DOHH2 (cell line): ENCODE measurements at regions not wholly inside any gene's neighbourhood (a gene's known extent, or its start where the extent isn't known, plus 50 kb on each side); places are given as distances from the start of the nearest gene placed in this dataset.

Source experiments
- CTCF ChIP-seq: fragments of 200-600 bp; sonication (generic); IDR thresholded peaks from one replicate; pipeline ENCODE4 v1.5.1; 2014; ENCODE audit warnings: antibody characterized with exemption, mild to moderate bottlenecking, low read depth, low read length; ENCODE audit not compliant: poor library complexity, severe bottlenecking
- EZH2phosphoT487 ChIP-seq: fragments of 200-600 bp; sonication (generic); IDR thresholded peaks from 2 replicates; pipeline ENCODE4 v1.6.1; 2017; ENCODE audit warnings: borderline replicate concordance, mild to moderate bottlenecking, antibody characterized with exemption, low read length, moderate library complexity, mixed read lengths

GRCh38 chr9:2964470-2964869, 120.6 kb upstream of the PUM3 start:
- TF ChIP-seq EZH2phosphoT487 (no peak), CTCF (no peak)
